ENCODE measurements at regions not wholly inside any gene's neighbourhood (a gene's known extent, or its start where the extent isn't known, plus 50 kb on each side); places are given as distances from the start of the nearest gene placed in this dataset.

- no peak for DNase-seq (ENCODE audit: low spot score)
Measured at GRCh38 chr2:146530886-146531285, 1313.9 kb upstream of the ACVR2A start.

GRCh38 chr2:146527166-146527565 is 1317.7 kb upstream of the ACVR2A start:
- no peak for DNase-seq (ENCODE audit: low spot score)

- DNase-seq (ENCODE audit: low spot score), result no peak
Measured at GRCh38 chr2:146523196-146523595, 1321.6 kb upstream of the ACVR2A start.

- no peak for DNase-seq (ENCODE audit: low spot score)
Measured at GRCh38 chr2:146506851-146507250, 1338.0 kb upstream of the ACVR2A start.

- no peak for DNase-seq (ENCODE audit: low spot score)
Measured at GRCh38 chr2:146503366-146503765, 1341.5 kb upstream of the ACVR2A start.

- DNase-seq (ENCODE audit: low spot score), result no peak
Measured at GRCh38 chr2:146496248-146496647, 1348.6 kb upstream of the ACVR2A start.

GRCh38 chr2:146489386-146489785 is 1355.4 kb upstream of the ACVR2A start:
- DNase-seq (ENCODE audit: low spot score), result no peak

GRCh38 chr2:146481629-146482028 is 1363.2 kb upstream of the ACVR2A start:
- DNase-seq (ENCODE audit: low spot score), result no peak

GRCh38 chr2:146477383-146477782 is 1367.4 kb upstream of the ACVR2A start:
- DNase-seq (ENCODE audit: low spot score), result no peak

- DNase-seq (ENCODE audit: low spot score), result no peak
Measured at GRCh38 chr2:146468578-146468977, 1376.3 kb upstream of the ACVR2A start.

- no peak for DNase-seq (ENCODE audit: low spot score)
Measured at GRCh38 chr2:146467425-146467824, 1377.4 kb upstream of the ACVR2A start.

GRCh38 chr2:146465460-146465859 is 1379.4 kb upstream of the ACVR2A start:
- no peak for DNase-seq (ENCODE audit: low spot score)

GRCh38 chr2:146461068-146461467 is 1383.8 kb upstream of the ACVR2A start:
- DNase-seq (ENCODE audit: low spot score), result no peak

GRCh38 chr2:146458585-146458984 is 1386.2 kb upstream of the ACVR2A start:
- no peak for DNase-seq (ENCODE audit: low spot score)

GRCh38 chr2:146457221-146457620 is 1387.6 kb upstream of the ACVR2A start:
- DNase-seq (ENCODE audit: low spot score), result no peak

- DNase-seq (ENCODE audit: low spot score), result no peak
Measured at GRCh38 chr2:146455325-146455724, 1389.5 kb upstream of the ACVR2A start.

- DNase-seq (ENCODE audit: low spot score), result no peak
Measured at GRCh38 chr2:146451972-146452371, 1392.9 kb upstream of the ACVR2A start.

GRCh38 chr2:146450131-146450530 is 1394.7 kb upstream of the ACVR2A start:
- no peak for DNase-seq (ENCODE audit: low spot score)

GRCh38 chr2:146444987-146445386 is 1399.8 kb upstream of the ACVR2A start:
- DNase-seq (ENCODE audit: low spot score), result no peak

- DNase-seq (ENCODE audit: low spot score), result no peak
Measured at GRCh38 chr2:146444085-146444484, 1400.7 kb upstream of the ACVR2A start.

- no peak for DNase-seq (ENCODE audit: low spot score)
Measured at GRCh38 chr2:146438246-146438645, 1406.6 kb upstream of the ACVR2A start.

GRCh38 chr2:146437712-146438111 is 1407.1 kb upstream of the ACVR2A start:
- DNase-seq (ENCODE audit: low spot score), result no peak

GRCh38 chr2:146433116-146433875 is 1411.5 kb upstream of the ACVR2A start:
- DNase-seq (ENCODE audit: low spot score), result no peak

- DNase-seq (ENCODE audit: low spot score), result no peak
Measured at GRCh38 chr2:146429366-146429765, 1415.5 kb upstream of the ACVR2A start.

Measured in SK-N-DZ (cell line).